Pulmonary artery endothelial cell (primary cell): ENCODE measurements at regions not wholly inside any gene's neighbourhood (a gene's known extent, or its start where the extent isn't known, plus 50 kb on each side); places are given as distances from the start of the nearest gene placed in this dataset.

ENCODE experiments used
- DNase-seq: peaks from one replicate; pipeline ENCODE4 v3.0.0-alpha.2; 2011; ENCODE audit warnings: low read depth, low spot score

DNA sequence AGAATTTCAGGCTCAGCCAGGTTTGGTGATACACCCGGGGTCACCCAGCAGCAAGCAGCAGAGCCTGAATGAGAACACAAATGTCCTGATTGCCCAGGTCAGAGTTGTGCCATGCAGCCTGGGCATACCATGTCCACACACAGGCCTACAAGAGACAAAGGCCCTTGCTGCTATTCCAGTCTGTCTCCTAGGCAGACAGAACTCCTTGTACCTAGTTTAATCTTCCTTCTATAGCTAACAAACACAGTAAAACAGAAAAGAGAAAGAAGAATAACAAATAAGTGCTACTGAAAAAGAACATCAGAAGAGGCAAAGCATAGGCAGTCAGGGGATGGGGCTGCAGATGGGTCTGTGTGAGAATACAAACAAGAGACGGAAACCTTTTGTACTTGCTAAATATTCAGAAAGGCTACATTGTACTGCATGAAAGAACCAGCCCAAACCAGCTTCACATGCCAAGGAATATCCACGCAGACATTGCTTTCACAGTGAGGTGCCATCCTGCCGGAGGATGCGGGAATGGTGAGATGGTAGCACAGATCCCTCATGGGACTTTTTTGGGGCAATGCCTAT, 401.7 kb downstream of the OMA1 start:
- no peak for DNase-seq

DNA sequence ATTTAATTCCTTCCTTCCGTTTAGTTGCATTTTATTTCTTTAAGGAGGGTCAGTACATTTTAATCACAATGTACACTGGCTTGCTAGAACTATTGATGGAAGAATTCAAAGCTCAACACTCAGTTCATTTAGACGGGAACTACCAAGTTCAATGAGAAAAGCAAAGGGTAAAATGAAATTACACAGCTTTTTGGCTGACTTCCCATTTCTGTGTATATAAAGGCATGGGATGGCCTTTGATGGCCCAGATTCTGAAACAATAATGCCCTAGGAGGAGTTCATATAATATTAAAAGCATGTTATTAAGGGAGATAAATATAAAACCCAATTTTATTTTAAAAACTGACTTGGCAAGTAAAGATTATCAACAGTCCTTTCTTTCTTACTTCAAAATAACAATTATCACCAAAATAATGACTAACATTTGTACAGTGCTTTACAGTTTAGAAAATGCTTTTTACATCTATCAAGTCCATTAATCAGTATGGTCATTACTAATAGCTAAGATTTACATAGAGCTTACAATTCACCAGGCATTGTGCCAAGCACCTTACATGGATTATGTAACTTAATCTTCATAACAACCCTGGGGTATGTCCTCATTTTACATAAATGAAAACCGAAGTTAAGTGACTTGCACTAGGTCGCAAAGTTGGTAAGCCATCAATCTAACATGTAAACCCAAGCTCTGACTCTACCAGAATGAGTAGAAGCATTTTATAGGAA, 402.4 kb downstream of the OMA1 start:
- no peak for DNase-seq

DNA sequence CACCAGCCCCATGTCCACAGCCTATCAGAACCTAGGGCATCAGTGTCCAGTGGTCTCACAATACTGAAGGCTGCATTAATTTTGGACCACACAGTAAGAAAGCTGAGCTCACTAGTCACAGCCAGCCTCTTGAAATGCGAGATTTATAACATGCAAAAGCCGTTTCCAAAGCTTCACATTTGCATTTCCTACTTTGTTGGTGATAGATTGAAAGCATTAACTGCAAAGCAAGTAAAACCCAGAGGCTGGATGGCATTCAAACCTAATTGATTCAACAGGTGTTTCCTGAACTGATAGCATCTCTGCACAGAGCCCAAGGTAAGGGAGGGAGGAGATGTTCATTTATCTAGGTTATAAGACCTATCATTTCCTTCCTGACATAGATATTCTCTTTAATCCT, 410.1 kb downstream of the OMA1 start:
- no peak for DNase-seq

DNA sequence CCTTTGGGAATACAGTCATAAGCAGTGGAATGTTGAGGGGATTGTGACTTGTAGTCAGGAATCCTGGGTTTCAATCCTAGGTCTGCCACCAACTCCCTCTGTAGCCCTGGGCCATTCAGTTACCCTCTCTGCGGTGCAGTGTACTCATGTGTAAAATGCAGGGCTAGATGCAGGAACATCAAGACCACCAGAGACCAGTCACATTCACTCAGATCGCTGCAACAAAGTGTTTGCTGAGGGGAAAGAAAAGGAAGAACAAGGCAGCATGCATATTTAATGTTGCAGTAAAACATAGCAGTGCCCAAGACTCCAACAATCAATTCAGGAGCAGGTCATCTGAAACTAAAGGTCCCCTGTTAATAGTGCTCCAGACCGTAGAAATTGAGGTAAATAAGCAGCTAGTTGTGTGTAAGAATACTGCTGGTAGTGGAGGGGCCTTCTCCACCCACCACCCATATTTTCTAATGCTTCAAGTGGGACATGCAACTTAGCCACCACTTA, 410.7 kb downstream of the OMA1 start:
- no peak for DNase-seq

DNA sequence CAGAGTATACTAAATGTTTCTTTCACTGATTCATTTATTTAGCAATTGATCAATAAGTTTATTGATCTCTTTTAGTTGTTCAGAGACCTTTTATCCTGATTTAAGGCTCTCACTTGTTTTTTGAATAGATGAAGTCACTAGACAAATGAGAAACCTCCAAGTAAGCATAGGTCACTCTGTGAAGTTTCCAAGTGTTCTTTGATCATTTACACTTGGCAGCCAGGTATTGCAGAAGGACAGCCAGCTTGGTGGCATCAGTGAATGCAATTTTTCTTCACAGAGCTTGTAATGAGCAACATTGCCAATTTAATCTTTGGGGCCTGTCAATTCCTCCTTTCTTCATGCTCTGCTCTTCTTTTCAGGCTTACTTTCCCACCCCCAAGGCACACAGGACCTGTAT, 413.0 kb downstream of the OMA1 start:
- no peak for DNase-seq

DNA sequence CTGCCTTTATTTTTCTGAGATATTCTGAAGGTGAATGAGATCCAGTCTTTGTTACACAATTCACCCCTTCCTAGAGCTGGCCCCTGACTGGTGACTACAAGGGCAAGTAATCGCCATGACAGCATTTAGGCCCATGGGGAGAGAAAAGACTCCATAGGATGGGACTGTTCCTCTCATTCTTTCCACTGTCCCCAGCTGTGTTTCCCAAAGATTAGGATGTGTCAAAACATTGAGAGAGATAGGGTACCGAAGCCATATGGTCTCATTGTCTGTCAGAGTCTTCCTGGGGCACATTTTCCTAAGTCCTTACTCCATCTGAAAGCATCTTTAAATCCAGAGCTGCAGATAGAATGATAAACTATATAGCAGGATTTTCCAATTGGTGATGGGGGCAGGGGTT, 423.5 kb downstream of the OMA1 start:
- no peak for DNase-seq

DNA sequence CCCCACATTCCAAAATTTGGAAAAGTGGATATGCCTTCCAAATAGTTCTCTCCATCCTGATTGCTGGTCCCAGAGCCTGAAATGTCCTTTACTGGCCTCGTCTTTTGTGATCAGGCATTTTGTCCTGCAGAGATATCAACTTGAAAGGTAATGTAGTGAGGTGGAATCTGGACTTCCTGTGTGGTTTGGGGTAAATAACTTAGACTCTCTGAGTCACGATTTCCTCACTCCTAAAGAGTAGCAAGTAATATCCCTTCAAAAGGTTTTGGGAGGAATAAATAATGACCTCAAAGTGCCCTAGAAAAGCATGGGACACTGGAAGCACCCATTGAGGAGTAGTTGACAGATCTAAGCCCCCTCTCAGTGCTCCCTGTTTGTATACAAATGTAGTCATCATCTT, 426.6 kb downstream of the OMA1 start:
- DNase-seq = no peak

DNA sequence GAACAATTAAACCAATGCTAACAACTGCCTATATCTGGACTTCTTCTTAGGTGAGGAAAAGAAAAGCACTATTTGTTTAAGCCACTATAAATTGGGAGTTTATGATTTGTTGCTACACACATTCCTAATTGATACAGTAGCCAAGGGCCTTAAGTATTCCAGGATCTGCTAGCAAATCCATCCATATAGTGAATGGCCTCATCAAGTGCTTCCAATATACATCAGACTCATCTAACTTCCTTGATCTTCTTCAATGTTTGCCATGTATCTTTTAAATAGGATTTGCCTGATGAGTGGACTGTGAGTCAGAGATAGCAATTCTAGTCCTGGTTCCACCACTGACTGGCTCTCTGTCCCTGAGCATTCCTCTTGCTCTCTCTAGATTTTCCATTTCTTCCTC, 430.2 kb downstream of the OMA1 start:
- no peak for DNase-seq

DNA sequence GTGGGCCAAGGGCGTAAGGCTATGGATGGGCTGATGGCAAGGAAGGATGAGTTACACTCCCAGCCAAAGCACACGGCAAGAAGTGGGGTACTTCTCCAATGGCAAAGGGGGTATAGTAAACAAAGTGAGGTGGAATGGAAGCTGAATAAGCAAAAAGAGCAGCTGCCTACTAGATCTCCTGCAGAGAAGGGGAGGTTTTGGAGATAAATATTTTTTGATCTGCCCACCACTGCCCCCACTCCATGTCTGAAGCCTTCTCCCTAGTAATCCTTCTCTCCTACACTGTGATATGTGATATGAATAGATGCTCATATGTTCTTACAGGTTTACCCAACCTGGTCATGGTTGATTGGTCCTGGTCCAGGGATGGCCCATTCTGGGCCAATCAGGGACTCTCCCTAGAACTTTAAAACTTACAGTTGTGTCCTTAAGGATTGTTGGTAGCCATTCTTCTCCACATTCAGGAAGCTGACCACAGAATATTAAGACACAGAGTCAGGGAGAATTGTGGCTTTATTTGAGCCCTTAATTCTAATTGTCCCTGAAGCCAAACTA, 436.8 kb downstream of the OMA1 start:
- DNase-seq = no peak

DNA sequence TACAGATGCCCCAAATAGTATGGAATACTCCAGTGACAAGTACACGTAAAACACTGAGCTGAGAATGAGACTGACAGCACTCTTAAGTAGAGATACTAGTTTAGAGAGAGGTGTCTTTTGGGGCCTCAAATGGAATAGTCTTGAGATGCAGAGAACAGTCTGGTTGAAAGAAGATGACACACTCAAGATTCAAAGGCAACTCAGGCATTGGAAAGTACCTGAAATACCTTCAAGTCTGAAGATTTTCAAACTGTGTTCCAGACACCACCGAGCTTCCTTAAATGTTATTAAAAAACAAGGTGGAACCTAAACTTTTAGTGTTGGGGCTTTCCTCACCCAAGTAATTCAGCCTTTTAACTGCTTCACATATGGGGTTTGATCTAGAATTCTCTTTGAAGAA, 437.7 kb downstream of the OMA1 start:
- no peak for DNase-seq

DNA sequence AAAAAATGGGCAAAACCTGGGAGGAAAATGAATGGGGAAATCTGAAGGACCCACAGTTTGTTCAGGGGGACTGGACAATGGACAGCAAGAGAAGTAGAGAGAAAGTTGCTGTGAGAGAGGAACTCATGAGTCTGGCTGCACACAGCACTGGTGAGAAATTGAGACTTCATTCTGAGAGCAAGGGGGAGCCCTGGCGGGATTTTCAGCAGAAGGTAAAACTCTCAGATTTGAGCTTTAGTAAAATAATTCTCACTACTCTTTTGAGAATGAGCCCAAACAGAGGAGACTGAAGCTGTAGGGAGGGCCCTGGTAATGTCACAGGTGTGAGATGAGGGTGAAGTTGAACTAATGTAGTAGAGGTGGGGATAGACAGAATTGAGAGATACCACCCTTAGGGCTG, 438.6 kb downstream of the OMA1 start:
- no peak for DNase-seq

DNA sequence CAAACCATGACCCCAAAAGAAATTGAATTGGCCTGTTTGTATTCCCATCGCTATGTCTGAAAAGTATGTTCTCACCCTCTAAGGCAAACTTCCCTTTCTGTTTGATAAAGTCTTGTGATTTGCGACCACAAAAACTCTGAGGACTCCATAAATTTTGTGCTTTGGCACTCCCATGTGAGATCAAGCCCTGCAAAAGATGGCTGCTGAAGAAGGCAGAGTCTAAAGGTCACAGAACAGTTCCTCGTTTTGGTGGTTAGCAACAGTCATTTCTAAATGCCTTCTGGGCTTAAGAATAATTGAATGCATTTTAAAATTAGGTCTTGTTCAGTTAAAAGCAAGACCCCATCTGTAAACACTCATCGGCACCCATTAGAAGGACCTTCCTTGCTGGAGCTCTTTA, 441.6 kb downstream of the OMA1 start:
- no peak for DNase-seq

DNA sequence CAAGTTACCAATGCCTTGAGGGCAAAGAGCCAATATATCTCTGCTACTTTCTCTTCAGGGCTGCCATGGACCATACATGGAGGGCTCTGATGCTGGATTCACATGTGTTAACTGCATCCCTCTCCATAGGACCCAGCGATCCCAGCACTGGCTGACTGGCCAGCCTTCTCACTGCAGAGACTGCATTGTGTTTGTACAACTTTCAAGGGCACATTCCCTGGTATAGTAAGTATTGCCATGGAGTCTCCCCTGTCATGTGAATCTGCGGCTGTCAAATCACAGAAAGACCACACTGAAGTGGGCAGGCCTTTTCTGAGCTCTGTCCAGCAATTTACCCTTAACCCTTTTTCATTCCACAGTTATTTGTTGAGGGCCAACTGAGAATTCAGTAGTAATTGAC, 449.8 kb downstream of the OMA1 start:
- DNase-seq = no peak

DNA sequence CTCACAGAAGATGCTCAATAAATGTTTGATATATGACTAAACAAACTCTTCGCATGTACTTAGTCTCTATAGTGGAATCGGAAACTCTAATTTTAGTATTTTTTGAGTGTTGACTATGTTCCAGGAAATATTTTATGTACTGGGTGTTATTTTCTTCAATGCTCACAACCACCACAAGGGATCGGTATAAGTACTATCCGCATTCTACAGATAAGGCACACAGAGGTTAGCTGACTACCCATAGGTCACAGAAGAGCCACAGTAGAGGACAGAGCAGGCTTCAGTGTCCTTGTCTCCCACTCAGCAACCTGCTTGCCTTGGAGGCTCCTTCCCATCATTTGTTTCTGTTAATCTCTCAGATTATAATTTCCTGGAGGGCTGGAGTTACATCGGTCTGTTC, 451.3 kb downstream of the OMA1 start:
- DNase-seq = no peak

DNA sequence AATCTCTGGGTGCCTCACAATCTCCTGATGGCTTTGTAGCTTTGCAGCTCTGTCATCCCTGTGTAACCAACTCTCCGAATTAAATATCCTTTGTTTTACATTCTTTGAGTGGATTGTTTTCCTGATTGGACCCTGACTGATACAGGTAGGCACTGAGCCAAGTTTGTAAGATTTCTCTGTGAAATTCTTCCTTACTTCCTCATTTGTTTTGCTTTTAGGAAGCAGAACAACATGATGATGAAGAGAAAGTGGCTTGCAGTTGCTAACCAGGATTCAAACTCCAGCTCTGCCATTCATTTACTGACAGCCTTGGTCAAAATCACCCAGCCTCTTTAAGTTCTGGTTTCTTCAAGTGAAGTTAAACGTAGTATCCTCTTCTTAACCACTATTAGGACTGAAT, 452.3 kb downstream of the OMA1 start:
- no peak for DNase-seq

DNA sequence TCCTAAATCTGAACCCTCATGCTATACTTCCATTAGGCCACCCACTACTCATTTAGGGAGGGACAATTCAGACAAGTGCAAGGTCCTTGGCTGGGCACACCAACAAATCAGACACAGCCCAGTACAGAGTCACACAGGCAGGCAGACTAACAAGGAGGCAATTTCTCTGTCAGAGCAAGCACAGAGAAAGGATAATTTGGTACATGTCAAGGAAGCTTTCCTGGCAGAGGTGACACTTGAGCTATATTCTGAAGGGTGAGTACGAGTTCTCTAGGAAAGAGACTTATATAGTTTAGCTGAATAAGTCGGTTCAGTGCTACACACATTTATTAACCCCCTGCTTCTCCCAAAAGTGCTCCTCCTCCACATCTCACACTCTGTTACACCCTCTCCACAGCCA, 455.9 kb downstream of the OMA1 start:
- DNase-seq = no peak

DNA sequence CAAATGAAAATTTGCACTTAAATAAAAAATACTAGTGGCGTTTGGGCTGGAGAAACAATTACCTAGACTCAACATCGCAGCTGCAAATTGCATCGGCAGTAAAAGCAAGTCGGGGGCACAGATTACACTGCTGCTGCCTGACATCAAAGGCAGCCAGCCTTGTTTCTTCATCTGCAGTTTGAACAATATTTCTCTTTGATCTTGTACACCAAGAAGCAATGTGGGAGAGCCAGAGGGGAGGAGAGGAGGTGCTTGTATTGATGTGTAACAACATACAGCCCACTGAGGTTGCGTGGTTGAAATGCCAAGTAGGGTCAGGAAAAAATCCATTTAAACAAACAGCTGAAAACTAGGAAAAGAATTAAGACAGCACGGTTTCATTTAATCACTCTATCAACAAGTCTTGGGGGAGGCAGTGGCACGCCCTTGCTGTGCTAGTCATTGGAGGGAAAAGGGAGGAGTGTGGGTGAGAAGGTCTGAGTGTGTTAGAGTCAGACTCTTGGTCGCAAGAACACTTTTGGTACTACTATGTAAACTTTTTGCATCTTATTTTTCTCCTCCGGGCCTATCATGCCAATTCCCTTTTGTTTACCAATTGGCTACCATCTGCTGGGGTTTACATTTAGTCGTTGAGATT, 456.5 kb downstream of the OMA1 start:
- DNase-seq = no peak

DNA sequence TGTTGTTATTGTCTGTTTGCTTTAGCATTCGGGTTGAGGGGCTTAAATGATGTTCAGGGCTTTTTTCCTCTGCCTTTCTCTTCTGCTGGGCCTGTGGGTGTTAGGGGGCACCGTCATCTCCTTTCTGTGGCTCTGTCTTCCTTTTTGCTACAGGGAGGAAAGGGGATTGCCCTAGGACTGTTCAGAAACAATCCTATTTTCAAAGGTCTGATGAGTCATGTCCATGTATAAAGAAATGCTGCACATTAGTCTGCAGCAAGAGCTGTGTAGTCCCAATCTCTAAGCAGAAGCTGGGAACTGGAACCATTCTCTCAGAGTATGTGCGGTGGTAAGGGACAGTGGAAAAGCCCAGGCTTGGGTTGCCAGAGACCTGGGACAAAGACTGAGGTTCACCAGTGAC, 462.3 kb downstream of the OMA1 start:
- DNase-seq = no peak

DNA sequence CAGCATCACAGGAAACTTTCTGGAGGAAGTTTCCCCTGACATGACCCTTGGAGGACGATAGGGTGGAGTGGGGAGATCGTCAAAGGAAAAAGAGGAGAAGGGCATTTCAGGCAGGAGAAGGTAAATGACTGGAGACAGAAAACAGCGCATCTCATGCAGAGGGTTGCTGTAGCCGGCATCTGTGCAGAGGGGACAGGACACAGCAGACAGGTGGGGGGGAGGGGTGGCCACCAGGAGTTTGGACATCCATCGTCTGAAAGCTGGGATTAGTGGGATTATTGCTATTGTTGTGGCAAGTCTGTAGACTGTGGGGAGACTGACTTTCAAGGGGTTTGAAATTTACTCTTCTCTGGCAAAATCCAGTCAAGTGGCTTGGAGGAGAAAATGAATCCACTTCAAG, 463.9 kb downstream of the OMA1 start:
- DNase-seq = no peak

DNA sequence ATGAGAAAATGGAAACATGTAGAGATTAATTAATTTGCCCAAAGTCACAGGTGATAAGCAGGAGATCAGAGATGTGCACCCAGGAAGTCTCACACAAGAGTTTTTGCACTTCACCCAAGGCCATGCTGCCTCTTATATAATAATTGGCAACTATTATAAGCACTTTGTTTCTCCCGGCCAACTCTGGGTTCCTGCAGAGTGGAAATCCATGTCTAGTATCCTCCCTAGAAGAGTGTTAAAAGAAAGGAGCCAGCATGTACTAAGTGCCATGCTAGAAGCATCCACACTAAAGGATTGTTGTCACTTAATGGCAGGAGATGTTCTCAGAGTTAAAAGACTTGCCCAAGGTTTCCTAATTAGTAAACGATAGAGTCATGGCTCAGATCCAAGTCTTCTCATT, 470.3 kb downstream of the OMA1 start:
- DNase-seq = no peak

DNA sequence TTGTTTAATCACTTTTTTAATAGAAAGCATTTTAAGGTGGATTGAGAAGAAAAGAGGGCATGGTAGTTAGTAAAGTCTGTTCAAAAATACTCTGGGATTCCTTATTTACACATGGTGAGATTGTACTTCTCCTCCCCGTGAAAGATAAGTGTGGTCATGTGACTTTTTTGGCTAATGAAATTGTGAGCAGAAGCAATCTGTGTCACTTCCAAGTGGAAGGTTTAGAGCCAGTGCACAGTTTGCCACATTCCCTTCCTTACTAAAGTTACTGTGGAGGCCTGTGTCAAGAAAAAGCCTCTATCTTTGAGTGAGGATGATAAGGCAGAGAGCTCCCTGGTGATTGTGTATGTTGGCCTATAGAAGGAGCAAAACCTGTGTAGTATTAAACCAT, 471.3 kb downstream of the OMA1 start:
- no peak for DNase-seq

DNA sequence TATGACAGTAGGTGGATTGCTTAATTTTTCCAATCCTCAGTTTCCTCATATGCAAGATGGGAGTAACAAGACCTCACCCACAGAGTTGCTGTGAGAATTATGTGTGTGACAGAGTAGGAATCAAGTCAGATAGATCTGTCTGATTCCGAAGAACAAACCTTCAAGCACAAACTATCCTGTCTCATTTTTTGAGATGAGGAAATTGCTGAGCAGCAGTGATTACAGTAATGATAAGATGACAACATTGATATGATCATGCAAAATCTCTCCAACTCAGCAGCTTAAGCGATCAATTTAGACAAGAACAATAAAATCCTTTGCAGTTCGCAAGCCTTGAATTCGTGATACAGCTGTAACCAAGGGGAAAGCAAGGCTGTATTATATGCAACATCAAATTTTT, 474.1 kb downstream of the OMA1 start:
- no peak for DNase-seq

DNA sequence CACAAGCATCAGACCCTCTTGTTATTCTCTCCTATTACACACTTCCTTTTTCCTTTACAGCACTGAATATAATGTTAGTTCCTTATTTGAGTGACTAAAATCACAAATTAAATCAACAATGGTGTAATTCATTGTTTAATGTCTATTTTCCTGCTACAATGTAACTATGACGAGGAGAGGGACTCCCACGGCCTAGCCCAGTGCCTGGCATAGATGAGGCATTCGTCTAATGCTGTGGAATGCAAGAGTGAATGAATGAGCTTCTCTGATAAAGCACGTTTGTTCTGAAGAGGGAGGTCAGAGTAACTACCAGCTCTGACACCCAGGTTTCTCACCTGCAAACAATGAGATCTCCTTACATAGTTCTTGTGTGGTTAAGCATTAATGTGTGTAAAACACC, 479.4 kb downstream of the OMA1 start:
- DNase-seq = no peak
